Skeletal muscle satellite cell (primary cell): ENCODE measurements at regions not wholly inside any gene's neighbourhood (a gene's known extent, or its start where the extent isn't known, plus 50 kb on each side); places are given as distances from the start of the nearest gene placed in this dataset.

ENCODE experiments used
- H3K27me3 ChIP-seq: 2 replicates; pipeline ENCODE4 v1.7.0; 2013; ENCODE audit warnings: low read length; ENCODE audit not compliant: control insufficient read depth, insufficient read depth
- H3K36me3 ChIP-seq: 2 replicates; pipeline ENCODE4 v1.7.0; 2013; ENCODE audit warnings: mild to moderate bottlenecking, control low read depth, low read length; ENCODE audit not compliant: insufficient read depth
- H3K4me1 ChIP-seq: 2 replicates; pipeline ENCODE4 v1.7.0; 2013; ENCODE audit warnings: low read length; ENCODE audit not compliant: control insufficient read depth, insufficient read depth
- H3K4me2 ChIP-seq: 2 replicates; pipeline ENCODE4 v1.7.0; 2013; ENCODE audit warnings: mild to moderate bottlenecking, low read length
- H3K4me3 ChIP-seq: 2 replicates; pipeline ENCODE4 v1.7.0; 2013; ENCODE audit warnings: low read length
- H3K9ac ChIP-seq: 2 replicates; pipeline ENCODE4 v1.7.0; 2013; ENCODE audit warnings: mild to moderate bottlenecking, low read depth, low read length, moderate library complexity
- H3K9me3 ChIP-seq: replicated peaks from 2 replicates; pipeline ENCODE4 v1.7.0; 2013; ENCODE audit warnings: mild to moderate bottlenecking, control low read depth, low read length

DNA sequence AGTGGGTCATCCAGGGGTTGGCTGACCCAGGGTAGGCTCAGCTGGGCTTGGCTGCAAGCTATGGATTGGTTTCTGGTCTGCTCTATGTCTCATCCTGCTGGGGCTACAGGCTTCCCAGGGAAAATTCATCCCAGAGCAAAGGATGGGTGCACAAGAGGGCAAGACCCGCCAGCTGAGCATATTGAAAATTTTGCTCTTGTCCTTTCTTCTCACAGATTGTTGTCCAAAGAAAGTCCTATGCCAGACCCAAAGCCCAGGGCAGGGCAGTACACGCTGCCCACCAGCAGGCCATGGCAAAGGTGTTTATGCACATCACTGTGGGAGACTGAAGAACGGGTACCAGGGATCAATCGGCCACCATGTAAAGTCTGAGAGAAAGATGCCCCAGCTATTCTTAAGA, 95.3 kb upstream of the PARP11 start:
- no peak overlapping the region for H3K4me3 ChIP-seq
- no peaks in the 10 kb centered on the region for H3K36me3 ChIP-seq
- no peaks in the 10 kb centered on the region for H3K9me3 ChIP-seq
- H3K4me2 ChIP-seq: no peak overlapping the region
- H3K4me1 ChIP-seq: no peaks in the 10 kb centered on the region
- no peaks in the 10 kb centered on the region for H3K27me3 ChIP-seq
- H3K9ac ChIP-seq: no peak overlapping the region

DNA sequence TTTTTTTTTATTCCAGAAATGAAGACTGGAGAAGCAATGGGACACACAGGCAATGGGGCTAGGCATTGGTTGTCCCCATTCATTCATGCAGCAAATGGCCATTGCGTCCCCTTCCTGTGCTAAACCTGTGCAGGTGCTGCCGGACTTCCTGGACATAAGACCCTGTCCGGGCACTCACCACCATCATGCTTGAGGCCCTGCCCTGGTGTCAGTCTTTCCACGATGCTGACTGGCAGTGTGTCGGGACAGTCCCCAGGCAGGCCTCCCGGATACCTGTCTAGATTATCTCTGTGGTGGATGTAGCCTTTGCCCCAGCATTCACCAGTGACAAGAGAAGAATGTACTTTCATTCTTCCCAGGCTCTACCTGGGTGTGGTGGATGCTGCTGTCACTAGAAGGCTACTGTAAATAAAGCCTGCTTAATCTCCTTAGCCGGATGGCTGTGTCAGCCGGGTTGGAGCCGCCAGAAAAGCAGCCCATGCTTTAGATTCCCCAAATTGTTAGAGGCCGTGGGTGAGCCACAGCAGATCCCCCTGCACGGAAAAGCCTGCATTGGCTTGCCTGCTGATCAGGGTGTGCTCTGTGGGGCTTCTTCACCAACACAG, 94.5 kb upstream of the PARP11 start:
- Histone ChIP-seq H3K4me2 (no peak overlapping the region), H3K4me1 (no peaks in the 10 kb centered on the region), H3K9me3 (no peaks in the 10 kb centered on the region), H3K4me3 (no peak overlapping the region), H3K27me3 (no peaks in the 10 kb centered on the region), H3K36me3 (no peaks in the 10 kb centered on the region), H3K9ac (no peak overlapping the region)

DNA sequence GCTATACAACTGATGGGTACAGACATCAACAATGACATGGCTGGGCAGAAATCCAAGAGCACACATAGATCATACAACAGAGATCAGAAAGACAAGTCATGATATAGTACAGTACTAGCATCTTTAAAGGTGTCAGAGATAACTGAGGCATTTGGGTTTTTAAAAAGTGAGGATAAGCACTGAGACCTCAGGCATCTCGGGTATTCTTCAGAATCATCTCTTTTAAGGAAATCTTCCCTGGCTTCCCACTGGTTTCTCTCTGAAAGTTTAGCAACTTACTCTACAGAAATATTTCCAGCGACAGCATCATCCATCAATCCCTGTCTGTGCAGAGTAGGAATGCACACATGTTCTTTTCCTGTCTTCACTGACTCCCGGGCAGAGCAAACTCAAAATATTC, 93.2 kb upstream of the PARP11 start:
- Histone ChIP-seq H3K4me2 (no peak overlapping the region), H3K36me3 (no peaks in the 10 kb centered on the region), H3K4me1 (no peaks in the 10 kb centered on the region), H3K9me3 (no peaks in the 10 kb centered on the region), H3K4me3 (no peak overlapping the region), H3K27me3 (no peaks in the 10 kb centered on the region), H3K9ac (no peak overlapping the region)

DNA sequence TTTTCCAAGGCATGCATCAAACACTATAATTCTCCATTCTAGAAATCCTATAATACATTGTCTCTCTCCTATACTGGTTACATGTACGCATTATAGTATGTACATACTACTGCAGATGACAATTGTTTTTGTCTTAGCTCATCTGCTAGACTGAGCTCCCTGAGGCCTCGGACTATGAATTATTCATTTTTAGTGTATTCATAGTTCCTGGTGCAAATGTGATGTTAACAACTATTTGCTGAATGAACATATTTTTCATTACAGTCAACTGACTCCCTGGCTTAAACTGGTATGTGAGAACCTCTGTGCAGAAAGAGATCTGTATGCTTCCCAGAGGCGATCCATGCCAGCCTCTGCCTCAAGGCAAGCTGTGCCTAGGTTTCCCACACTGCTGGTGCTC, 91.8 kb upstream of the PARP11 start:
- Histone ChIP-seq H3K9me3 (no peaks in the 10 kb centered on the region), H3K36me3 (no peaks in the 10 kb centered on the region), H3K4me1 (no peaks in the 10 kb centered on the region), H3K9ac (no peak overlapping the region), H3K4me2 (no peak overlapping the region), H3K27me3 (no peaks in the 10 kb centered on the region), H3K4me3 (no peak overlapping the region)

DNA sequence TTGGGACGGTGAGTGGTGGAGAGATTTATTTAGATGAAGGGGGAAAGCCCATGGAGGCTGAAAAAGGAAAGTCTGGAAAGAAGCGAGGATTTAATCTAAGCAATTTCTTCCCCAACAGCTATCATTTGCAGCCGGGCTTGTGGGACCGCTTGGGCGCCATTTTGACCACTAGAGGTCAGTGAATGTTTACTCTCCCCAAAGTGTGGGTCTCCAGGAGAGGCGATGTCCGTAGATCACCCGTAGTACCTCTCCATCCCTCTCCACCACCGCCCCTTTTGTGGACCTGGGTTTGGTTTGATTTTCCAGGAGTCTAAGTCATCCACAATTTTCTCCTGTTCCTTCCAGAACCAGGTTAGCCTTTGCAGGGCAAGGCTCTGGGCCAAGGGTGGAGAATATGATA, 91.2 kb upstream of the PARP11 start:
- Histone ChIP-seq H3K4me1 (no peaks in the 10 kb centered on the region), H3K36me3 (no peaks in the 10 kb centered on the region), H3K9me3 (no peaks in the 10 kb centered on the region), H3K9ac (no peak overlapping the region), H3K4me3 (no peak overlapping the region), H3K4me2 (no peak overlapping the region), H3K27me3 (no peaks in the 10 kb centered on the region)

DNA sequence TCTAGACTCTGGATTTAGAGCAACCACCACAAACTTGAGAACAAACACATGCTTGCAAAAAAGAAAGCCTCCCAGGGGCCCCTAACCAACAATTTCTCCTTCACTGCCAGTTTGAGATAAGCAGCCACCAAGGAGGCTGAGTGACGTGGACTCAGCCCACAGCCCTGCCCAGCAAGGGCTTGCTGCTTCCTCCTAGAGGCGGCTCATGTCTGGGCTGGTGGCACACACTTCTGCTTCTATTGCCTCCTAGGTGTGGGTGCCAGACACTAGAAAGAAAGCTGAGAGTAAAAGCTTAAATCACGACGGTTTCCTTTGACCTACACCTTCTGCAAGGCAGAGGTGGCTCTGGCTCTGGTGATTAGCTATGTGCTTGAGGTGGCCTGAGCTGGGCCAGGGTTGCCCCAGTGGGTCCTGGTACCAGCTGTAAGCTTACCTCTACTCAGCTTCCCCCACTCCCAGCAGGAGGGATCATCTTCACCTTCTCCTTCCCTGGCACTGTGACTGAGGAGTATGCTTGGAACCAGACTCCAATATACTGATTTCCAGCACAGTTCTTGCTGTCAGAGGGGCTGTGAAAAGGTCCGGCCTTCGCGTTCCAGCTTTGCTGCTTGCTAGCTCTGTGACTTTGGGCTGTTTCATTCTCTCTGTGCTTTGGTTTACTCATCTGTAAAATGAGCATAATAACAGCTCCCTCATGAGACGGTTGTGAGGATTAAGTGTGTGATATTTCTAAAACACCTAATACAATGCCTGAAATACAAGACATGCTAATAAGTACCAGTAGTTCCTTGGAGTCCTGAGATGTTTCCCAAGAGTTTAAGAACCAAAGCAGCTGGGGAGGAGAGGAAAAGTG, 89.7 kb upstream of the PARP11 start:
- Histone ChIP-seq H3K36me3 (no peaks in the 10 kb centered on the region), H3K4me1 (no peaks in the 10 kb centered on the region), H3K4me2 (no peak overlapping the region), H3K9me3 (no peaks in the 10 kb centered on the region), H3K9ac (no peak overlapping the region), H3K27me3 (no peaks in the 10 kb centered on the region), H3K4me3 (no peak overlapping the region)

DNA sequence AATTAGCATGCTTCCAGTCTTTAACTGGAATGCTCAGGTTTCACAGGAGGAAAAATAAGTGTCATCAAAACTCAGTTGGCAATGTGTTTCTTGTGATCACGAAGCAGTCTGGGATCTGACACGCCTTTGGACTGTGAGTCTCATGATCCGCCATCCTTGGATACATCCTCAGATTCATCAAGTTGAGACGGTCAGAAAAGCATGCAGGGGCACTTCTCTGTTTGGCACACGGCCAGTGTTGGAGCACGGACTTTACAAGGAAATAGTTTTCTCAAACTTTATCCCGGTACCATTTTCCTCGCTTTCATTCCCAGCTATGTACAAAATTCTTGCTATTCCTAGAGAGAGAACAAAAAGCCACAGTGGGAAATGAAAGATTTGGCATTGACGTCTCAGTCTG, 88.4 kb upstream of the PARP11 start:
- no peaks in the 10 kb centered on the region for H3K27me3 ChIP-seq
- no peak overlapping the region for H3K4me2 ChIP-seq
- H3K4me1 ChIP-seq: no peaks in the 10 kb centered on the region
- no peaks in the 10 kb centered on the region for H3K9me3 ChIP-seq
- H3K36me3 ChIP-seq: no peaks in the 10 kb centered on the region
- no peak overlapping the region for H3K9ac ChIP-seq
- no peak overlapping the region for H3K4me3 ChIP-seq

DNA sequence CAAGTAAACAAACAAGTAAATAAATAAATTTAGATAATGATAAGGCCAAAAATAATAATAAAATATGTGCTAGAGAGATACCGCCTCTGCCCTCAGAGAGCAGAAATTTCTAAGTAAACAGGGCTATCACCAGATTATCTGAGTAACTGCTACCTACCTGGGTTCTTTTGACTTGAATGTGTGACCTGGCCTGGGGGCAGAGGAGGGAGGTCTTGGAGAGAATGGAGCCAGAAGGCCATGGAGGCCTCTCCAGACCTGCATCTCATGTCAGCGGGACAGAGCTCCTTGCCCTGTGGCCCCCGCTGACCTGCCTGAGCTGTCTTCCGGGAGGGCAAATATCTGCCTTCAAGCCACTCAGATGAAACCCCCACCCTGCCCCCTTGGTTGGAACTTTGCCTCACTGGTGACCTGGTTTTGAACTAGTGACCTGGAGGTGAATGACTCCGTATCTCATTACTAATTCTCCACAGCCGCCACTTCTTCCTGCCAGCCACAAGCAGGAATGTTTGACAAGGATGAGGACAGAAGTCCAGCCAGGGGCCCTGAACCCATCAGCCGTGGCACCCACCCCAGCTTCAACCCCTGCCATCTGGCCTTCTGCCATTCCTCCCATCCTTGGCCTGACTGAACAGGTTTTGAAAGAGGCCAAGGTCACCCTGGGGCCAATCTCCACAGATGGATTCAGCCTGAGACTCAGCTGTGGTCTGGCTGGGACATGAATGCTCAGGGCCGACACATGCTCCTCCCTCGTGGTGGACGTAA, 86.8 kb upstream of the PARP11 start:
- H3K9ac ChIP-seq: no peak overlapping the region
- no peaks in the 10 kb centered on the region for H3K36me3 ChIP-seq
- no peak overlapping the region for H3K4me2 ChIP-seq
- no peaks in the 10 kb centered on the region for H3K4me1 ChIP-seq
- no peak overlapping the region for H3K4me3 ChIP-seq
- H3K27me3 ChIP-seq: no peaks in the 10 kb centered on the region
- H3K9me3 ChIP-seq: no peaks in the 10 kb centered on the region

DNA sequence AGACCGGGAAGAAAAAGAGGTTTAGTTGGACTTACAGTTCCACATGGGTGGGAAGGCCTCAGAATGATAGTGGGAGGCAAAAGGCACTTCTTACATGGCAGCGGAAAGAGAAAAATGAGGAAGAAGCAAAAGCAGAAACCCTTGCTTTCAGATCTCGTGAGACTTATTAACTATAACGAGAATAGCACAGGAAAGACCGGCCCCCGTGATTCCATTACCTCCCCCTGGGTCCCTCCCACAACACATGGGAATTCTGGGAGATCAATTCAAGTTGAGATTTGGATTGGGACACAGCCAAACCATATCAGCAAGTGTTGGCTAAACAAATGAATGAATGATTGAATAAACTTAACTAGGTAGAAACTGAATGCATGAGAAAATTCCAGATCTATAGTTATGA, 85.3 kb upstream of the PARP11 start:
- H3K4me2 ChIP-seq: no peak overlapping the region

DNA sequence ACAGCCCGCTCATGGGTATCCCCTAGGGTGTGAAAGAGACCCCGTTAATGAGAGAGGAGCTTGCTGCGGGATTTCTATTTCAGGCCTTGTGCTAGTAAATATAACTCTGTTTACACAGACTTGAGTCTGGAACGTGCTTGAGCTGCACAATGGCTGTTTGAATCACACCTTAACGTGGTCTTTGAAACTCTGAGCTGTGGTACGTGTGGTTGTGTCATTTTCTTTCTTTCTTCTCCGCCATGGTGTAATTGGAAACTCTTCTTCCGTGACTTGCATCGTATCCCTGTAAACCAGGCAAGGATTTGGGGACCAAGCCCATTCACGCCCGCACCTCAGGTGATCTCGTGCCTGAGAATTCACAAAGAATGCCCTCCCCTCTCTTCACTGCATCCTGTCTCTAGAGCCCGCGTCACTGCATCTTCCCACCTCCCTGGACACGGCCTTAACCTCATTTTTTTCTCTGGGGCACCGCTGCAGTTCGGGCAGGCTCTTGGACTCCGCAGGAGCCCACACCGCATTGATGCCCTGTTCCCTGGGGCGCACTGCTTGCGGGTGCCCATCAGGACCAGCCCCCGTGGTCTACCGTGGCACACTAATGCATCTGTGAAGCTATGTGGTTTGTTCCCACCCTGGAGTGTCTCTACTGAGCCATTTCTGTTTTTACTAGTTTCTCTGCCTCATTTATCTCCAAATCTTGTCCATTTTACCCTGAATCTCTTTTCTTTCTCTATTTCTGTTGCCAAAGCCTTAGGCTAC, 78.4 kb upstream of the PARP11 start:
- H3K9ac ChIP-seq: no peak overlapping the region

More for the DNA sequence above, 85.3 kb upstream of the PARP11 start:
- no peaks in the 10 kb centered on the region for H3K9me3 ChIP-seq
- no peaks in the 10 kb centered on the region for H3K36me3 ChIP-seq
- no peak overlapping the region for H3K4me3 ChIP-seq
- no peaks in the 10 kb centered on the region for H3K27me3 ChIP-seq
- no peaks in the 10 kb centered on the region for H3K4me1 ChIP-seq
- H3K9ac ChIP-seq: no peak overlapping the region

DNA sequence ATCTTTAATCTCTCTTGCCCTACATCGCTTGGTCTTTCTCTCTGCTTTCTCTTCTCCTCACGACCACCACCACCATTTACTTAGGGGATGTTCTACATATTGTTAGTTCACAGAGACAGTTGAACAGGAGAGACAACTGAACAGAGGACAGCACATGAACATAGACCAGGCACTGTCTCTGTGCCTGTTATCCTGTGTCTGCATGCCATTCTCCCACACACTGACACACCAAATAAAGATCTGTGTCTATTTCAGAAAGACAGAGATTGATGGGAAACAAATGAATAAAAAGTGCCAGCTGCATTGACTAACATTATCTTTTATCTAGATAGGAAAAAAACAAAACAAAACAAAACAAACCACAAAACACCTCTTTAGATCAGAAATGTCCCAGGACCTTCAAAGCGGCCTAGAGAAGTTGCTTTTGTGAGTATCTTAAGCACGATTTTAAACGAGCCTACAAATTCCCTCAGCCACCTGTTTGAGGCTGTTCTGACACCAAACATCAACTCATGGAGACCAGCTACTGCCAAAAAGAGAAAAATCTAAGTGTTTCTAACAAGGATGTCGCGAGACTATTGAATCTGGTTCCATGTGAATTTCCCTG, 77.6 kb upstream of the PARP11 start:
- Histone ChIP-seq H3K27me3 (no peaks in the 10 kb centered on the region), H3K4me2 (no peak overlapping the region), H3K4me3 (no peak overlapping the region), H3K4me1 (no peaks in the 10 kb centered on the region), H3K9ac (no peak overlapping the region), H3K9me3 (no peaks in the 10 kb centered on the region), H3K36me3 (no peaks in the 10 kb centered on the region)

More for the DNA sequence above, 78.4 kb upstream of the PARP11 start:
- H3K27me3 ChIP-seq: no peaks in the 10 kb centered on the region
- no peaks in the 10 kb centered on the region for H3K36me3 ChIP-seq
- no peak overlapping the region for H3K4me3 ChIP-seq
- no peaks in the 10 kb centered on the region for H3K4me1 ChIP-seq
- H3K9me3 ChIP-seq: no peaks in the 10 kb centered on the region
- H3K4me2 ChIP-seq: no peak overlapping the region
